Mesodermal cell (in vitro differentiated cells): ENCODE measurements at regions not wholly inside any gene's neighbourhood (a gene's known extent, or its start where the extent isn't known, plus 50 kb on each side); places are given as distances from the start of the nearest gene placed in this dataset.
"Not testable (repeated sequence)": the region's sequence is repeated elsewhere in the genome, so short reads cannot be mapped to it uniquely, and the experiment has no call there.

ENCODE experiments used
- H3K27ac ChIP-seq: 2 replicates; pipeline ENCODE4 v1.7.0; 2013; ENCODE audit warnings: mild to moderate bottlenecking, low read depth, low read length, moderate library complexity; ENCODE audit not compliant: severe bottlenecking
- H3K36me3 ChIP-seq: 2 replicates; pipeline ENCODE4 v1.7.1; 2013; ENCODE audit warnings: mild to moderate bottlenecking, low read length, moderate library complexity; ENCODE audit not compliant: control insufficient read depth, insufficient read depth
- H3K4me1 ChIP-seq: one replicate; pipeline ENCODE4 v1.7.1; 2013; ENCODE audit warnings: mild to moderate bottlenecking, low read length; ENCODE audit not compliant: insufficient read depth, control insufficient read depth, poor library complexity, severe bottlenecking
- H3K4me3 ChIP-seq: 2 replicates; pipeline ENCODE4 v1.7.0; 2013; ENCODE audit warnings: low read length, control low read depth, mild to moderate bottlenecking; ENCODE audit not compliant: insufficient read depth, poor library complexity, severe bottlenecking; ENCODE audit errors: extremely low read depth
- H3K9me3 ChIP-seq: 2 replicates; pipeline ENCODE4 v1.7.1; 2013; ENCODE audit warnings: mild to moderate bottlenecking, low read length, moderate library complexity; ENCODE audit not compliant: control insufficient read depth
- WGBS, 2 experiments: methylation state at CpG; one replicate each; pipeline ENCODE4 v1.1.5; 2013; ENCODE audit warnings: missing lambda C conversion rate in 2 of 2; ENCODE audit not compliant: insufficient coverage in 2 of 2; 5-methylcytosine and 5-hydroxymethylcytosine counted together

DNA sequence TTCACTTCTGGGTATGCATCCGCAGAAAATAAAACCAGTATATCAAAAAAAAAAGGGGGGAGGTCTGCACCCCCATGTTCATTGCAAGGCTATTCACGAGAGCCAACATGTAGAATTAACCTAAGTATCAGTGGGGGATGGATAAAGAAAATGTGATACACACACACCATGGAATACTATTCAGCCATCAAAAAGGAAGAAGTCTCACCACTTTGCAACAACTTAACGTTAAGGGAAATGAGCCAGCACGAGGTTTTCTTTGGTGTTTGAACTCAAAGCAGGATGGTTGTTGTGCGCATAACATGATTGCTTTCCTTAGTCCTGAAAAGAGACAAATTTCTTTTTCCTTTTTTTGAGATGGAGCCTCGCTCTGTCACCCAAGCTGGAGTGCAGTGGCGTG, 222.7 kb downstream of the SHOX start:
- H3K4me1 ChIP-seq = peaks cover 12% of the 10 kb centered on the region
- 88% methylated on average over 5 to 6 of the region's 7 CpGs for WGBS, 2 experiments
- H3K9me3 ChIP-seq = no peaks in the 10 kb centered on the region
- H3K27ac ChIP-seq = no peak overlapping the region
- no peak overlapping the region for H3K4me3 ChIP-seq
- no peaks in the 10 kb centered on the region for H3K36me3 ChIP-seq

DNA sequence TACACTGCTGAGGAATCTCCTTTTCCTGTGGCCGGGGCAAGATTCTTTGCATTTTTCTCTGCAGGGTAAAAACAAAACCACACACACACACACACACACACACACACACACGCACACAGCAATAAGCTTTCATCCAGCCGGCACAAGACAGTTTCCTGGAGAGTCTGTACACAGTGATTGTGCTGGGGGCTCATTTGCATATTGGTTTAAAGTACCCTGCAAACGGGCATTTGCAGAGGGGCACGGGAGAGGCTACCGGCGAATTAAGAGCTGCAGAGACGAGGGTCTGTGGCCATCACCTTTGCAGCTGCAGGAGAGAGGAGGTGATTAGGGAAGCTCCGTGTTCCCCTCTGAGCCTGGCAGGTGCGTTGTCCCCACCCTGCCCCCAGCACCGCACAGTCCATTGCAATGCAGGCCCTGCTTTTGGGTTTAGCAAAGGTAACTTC, 219.9 kb downstream of the SHOX start:
- Histone ChIP-seq H3K9me3 (no peaks in the 10 kb centered on the region), H3K4me1 (peaks cover 4% of the 10 kb centered on the region), H3K36me3 (no peaks in the 10 kb centered on the region), H3K27ac (no peak overlapping the region), H3K4me3 (no peak overlapping the region)
- WGBS, 2 experiments = 4 to 16% methylated on average over 4 to 8 of the region's 11 CpGs

DNA sequence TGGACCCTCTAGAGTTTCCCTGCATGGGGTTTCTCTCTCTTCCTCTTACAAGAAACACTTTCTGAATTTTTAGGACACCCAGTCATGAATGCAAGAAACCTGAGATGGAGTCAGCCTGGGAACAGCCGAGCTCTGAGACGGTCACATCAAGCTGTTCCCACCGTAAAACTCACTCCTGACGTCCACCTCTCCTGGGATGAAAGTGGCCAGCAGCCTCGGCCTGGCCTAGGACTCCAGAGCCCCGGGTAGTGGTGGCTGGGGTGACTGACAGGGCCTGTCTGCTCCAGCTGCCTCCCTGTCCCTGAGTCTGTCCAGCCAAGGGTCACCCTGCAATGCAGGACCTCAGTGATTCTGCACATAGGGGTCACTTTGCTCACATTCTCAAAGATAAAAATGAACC, 217.8 kb downstream of the SHOX start:
- Histone ChIP-seq H3K4me1 (peaks cover 4% of the 10 kb centered on the region), H3K27ac (peak overlapping the region; percentile 45)
- 70 to 75% methylated on average over 5 to 6 of the region's 6 CpGs for WGBS, 2 experiments

DNA sequence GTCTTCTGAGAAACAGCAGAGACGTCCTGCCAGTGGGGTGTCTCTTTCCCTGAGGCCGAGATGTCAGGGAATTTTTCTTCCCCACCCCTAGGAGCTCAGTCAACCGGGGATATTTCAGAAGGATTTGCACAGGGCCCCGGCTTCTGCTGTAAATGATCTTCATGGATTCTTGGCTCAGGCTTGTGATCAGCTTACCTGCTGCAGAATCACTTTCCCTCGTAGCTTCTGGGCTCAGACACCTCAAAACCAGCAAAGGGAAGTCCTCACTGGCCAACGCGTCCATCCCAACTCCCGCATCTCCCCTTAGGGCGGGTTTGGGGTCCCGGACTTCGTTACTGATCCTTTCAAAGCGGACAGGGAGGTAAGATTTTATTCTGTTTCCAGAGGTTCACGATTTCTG, 212.7 kb downstream of the SHOX start:
- Histone ChIP-seq H3K4me3 (no peak overlapping the region), H3K9me3 (no peaks in the 10 kb centered on the region), H3K27ac (no peak overlapping the region), H3K36me3 (no peaks in the 10 kb centered on the region), H3K4me1 (no peaks in the 10 kb centered on the region)
- WGBS, 2 experiments = 62 to 66% methylated on average over 7 to 10 of the region's 13 CpGs

More for the DNA sequence above, 217.8 kb downstream of the SHOX start:
- H3K4me3 ChIP-seq = no peak overlapping the region
- H3K36me3 ChIP-seq = no peaks in the 10 kb centered on the region
- no peaks in the 10 kb centered on the region for H3K9me3 ChIP-seq

DNA sequence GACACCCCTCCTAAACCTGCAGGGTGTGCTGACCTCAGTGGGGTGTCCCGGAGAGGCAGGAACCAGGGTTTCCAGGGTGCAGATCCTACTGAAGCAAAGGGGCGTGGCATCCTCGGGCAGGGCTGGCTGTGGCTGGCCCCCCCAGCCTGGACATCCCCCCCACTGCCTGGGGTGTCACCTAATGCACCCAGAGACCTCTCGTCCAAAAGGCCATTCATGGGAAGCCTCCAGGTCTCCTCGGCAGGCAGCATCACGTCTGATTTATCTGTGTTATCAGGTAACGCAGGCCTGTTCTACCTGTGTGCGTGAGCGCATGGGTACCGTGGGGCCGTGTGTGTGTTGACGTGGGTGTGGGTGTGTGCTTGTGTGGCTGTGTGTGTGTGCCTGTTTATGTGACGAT, 210.0 kb downstream of the SHOX start:
- Histone ChIP-seq H3K27ac (no peak overlapping the region), H3K4me1 (no peaks in the 10 kb centered on the region), H3K4me3 (no peak overlapping the region), H3K36me3 (no peaks in the 10 kb centered on the region), H3K9me3 (peaks cover 11% of the 10 kb centered on the region)
- 92 to 97% methylated on average over 8 to 13 of the region's 13 CpGs for WGBS, 2 experiments

DNA sequence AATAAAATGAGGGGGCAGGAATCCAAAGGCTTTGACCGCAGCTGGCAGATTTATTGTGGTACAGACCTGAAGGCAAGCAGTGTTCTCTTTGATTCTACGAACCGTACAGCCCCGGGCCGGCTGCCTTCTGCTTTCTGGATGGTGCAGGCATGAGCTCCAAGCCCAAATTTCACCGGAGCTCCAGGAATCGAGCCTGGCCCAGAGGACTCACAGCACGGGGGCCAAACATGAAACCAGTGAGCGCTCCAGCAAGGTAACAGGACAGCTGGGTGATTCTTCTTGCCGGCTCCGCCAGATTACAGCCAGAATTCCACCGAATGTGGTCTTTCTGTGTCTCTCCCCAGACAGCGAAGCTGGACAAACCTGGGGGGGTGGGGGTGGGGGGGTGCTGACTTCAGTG, 208.1 kb downstream of the SHOX start:
- not testable (repeated sequence) for H3K36me3 ChIP-seq, H3K27ac ChIP-seq, H3K4me1 ChIP-seq, H3K4me3 ChIP-seq
- peaks cover 11% of the 10 kb centered on the region for H3K9me3 ChIP-seq
- 74 to 77% methylated on average over 11 of the region's 13 CpGs for WGBS, 2 experiments

DNA sequence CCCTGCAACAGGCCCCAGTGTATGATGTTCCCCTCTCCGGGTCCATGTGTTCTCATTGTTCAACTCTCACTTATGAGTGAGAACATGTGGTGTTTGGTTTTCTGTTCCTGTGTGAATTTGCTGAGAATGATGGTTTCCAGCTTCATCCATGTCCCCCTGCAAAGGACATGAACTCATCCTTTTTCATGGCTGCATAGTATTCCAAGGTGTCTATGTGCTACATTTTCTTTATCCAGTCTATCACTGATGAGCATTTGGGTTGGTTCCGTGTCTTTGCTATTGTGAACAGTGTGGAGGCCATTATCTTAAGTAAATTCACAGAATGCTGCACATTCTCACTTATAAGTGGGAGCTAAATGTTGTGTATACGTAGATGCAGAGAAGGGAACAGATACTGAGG, 205.3 kb downstream of the SHOX start:
- 33 to 86% methylated on average over 1 of the region's 3 CpGs for WGBS, 2 experiments
- H3K27ac ChIP-seq, H3K4me3 ChIP-seq, H3K4me1 ChIP-seq, H3K36me3 ChIP-seq: not testable (repeated sequence)
- H3K9me3 ChIP-seq = peaks cover 15% of the 10 kb centered on the region

DNA sequence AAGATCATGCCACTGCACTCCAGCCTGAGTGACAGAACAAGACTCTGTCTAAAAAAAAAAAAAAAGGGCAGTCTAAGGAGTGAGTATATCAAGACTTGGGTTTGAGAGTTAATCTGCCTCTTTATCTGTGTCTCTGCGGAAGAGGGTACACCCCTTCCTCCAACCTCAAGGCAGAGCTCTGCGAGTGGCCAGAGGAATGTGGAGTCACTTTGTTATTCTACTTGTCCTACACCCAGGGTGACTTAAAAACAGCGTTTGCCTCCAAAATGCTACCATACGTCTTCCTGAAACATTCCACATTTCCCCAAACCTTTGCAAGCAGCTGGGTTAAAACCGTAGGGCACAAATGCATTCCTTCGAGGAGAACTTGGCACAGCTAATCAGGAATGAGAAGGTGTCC, 199.9 kb downstream of the SHOX start:
- Histone ChIP-seq H3K27ac (no peak overlapping the region), H3K4me3 (no peak overlapping the region)
- 25 to 48% methylated on average over 5 to 6 of the region's 6 CpGs for WGBS, 2 experiments

DNA sequence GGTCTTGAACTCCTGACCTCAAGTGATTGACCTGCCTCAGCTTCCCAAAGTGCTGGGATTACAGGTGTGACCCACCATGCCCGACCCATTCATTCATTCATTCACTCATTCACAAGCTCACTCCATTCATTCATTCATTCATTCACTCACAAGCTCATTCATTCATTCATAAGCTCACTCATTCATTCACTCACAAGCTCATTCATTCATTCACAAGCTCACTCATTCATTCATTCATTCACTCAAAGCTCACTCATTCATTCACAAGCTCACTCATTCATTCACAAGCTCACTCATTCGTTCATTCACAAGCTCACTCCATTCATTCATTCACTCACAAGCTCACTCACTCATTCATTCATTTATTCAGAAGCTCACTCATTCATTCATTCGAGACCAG, 198.6 kb downstream of the SHOX start:
- H3K36me3 ChIP-seq = no peaks in the 10 kb centered on the region
- peaks cover 4% of the 10 kb centered on the region for H3K9me3 ChIP-seq
- no peak overlapping the region for H3K27ac ChIP-seq
- no peak overlapping the region for H3K4me3 ChIP-seq
- 78 to 93% methylated on average over 2 to 3 of the region's 3 CpGs for WGBS, 2 experiments
- H3K4me1 ChIP-seq = peaks cover 7% of the 10 kb centered on the region

More for the DNA sequence above, 199.9 kb downstream of the SHOX start:
- H3K4me1 ChIP-seq = peaks cover 7% of the 10 kb centered on the region
- no peaks in the 10 kb centered on the region for H3K36me3 ChIP-seq
- peaks cover 4% of the 10 kb centered on the region for H3K9me3 ChIP-seq

DNA sequence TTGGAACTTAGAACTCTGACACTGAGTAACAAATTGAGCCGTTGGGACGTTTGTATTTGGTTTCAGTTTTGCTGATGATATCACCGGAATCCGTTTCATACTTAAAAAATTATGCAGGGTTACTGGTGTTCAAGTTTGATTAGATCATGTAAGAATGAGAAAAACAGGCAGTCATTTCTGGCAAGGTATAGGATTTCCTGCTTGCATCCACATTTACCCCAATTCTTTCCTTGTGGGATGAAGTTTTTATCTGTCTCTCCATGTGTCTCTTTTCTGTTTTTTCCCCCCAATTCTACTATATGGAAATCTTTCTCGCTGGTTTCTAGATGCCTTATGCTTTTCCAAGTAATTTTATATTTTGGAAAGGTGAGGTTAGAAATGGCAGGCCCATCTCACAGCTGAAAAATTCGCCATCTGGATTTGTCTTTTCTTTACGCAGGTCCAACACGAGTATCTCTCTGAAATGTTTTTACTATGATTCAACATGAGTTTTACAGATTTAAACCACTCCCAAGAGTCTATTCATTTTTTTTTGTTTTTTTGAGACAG, 197.9 kb downstream of the SHOX start:
- H3K4me3 ChIP-seq = no peak overlapping the region
- WGBS, 2 experiments = 86 to 88% methylated on average over 6 to 7 of the region's 8 CpGs
- H3K9me3 ChIP-seq = peaks cover 4% of the 10 kb centered on the region
- H3K27ac ChIP-seq = no peak overlapping the region
- H3K4me1 ChIP-seq = peaks cover 7% of the 10 kb centered on the region
- H3K36me3 ChIP-seq = no peaks in the 10 kb centered on the region

DNA sequence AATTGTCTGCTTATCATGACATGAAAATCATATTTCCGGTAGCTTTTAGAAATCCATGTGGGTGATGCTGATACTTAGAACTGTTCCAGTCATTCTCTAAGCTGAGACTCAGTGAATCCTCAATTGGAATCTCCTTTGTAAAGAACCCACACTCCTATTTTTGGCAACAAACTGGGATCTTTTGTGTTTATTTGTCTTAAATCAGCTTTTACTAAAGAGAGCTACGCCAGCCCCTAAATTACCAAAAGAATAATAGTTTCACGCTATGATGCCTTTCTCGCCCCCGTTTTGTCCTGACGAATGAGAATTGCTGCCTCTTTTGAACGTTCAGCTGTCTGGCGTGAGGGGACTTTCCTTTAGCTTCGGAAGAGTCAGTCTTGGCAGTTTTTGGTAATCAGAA, 195.9 kb downstream of the SHOX start:
- 42 to 45% methylated on average over 7 to 8 of the region's 9 CpGs for WGBS, 2 experiments
- peaks cover 7% of the 10 kb centered on the region for H3K4me1 ChIP-seq
- peaks cover 4% of the 10 kb centered on the region for H3K9me3 ChIP-seq
- no peaks in the 10 kb centered on the region for H3K36me3 ChIP-seq
- H3K27ac ChIP-seq = peak overlapping the region; percentile 6
- no peak overlapping the region for H3K4me3 ChIP-seq
